Adrenal gland (tissue), 5 donors: ENCODE measurements at regions not wholly inside any gene's neighbourhood (a gene's known extent, or its start where the extent isn't known, plus 50 kb on each side); places are given as distances from the start of the nearest gene placed in this dataset.

Experiments
- POLR2A ChIP-seq, 2 donors: fragments of 450-650 bp; IDR thresholded peaks; one replicate each; pipeline ENCODE4 v1.6.1; 2017; ENCODE audit warnings: antibody characterized with exemption in 2 of 2, mild to moderate bottlenecking in 2 of 2, moderate library complexity in 1 of 2
- TF ChIP-seq, protein P1 (sequence below), 6 experiments: fragments of 450-650 bp in 4 of 6; fragments of 200-600 bp in 2 of 6; sonication (generic) in 1 of 6; IDR thresholded peaks; 1 replicate in 5 of 6; 2 replicates in 1 of 6; pipeline versions ENCODE4 v1.5.1 to v1.8.0; 2016 to 2021; ENCODE audit warnings: antibody characterized with exemption in 6 of 6, mild to moderate bottlenecking in 2 of 6, moderate library complexity in 1 of 6
- donor health status: DM: no; HTN: no; CAD: no.

DNA sequence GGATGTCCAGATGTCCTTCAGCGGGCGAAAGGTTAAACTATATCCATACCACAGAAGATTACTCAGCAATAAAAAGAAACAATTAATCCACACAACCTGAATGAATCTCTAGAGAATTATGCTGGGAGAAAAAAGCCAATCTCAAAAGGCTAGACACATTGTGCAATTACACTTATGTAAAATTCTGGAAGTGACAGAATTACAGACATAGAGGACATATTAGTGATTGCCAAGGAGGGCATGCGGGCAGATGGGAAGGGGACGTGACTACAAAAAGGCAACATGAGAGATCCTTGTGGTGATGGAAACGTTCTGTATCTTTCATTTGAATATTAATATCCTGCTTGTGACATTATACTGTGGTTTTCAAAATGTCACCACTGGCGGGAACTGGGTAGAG lies 103.5 kb upstream of the BMAL1 start:
- TF ChIP-seq, protein P1, sequence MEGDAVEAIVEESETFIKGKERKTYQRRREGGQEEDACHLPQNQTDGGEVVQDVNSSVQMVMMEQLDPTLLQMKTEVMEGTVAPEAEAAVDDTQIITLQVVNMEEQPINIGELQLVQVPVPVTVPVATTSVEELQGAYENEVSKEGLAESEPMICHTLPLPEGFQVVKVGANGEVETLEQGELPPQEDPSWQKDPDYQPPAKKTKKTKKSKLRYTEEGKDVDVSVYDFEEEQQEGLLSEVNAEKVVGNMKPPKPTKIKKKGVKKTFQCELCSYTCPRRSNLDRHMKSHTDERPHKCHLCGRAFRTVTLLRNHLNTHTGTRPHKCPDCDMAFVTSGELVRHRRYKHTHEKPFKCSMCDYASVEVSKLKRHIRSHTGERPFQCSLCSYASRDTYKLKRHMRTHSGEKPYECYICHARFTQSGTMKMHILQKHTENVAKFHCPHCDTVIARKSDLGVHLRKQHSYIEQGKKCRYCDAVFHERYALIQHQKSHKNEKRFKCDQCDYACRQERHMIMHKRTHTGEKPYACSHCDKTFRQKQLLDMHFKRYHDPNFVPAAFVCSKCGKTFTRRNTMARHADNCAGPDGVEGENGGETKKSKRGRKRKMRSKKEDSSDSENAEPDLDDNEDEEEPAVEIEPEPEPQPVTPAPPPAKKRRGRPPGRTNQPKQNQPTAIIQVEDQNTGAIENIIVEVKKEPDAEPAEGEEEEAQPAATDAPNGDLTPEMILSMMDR (IDR thresholded peaks at IDR 0.05), result no peak
- TF ChIP-seq POLR2A (IDR thresholded peaks at IDR 0.05), result no peak
